ENCODE measurements at regions not wholly inside any gene's neighbourhood (a gene's known extent, or its start where the extent isn't known, plus 50 kb on each side); places are given as distances from the start of the nearest gene placed in this dataset.

DNA sequence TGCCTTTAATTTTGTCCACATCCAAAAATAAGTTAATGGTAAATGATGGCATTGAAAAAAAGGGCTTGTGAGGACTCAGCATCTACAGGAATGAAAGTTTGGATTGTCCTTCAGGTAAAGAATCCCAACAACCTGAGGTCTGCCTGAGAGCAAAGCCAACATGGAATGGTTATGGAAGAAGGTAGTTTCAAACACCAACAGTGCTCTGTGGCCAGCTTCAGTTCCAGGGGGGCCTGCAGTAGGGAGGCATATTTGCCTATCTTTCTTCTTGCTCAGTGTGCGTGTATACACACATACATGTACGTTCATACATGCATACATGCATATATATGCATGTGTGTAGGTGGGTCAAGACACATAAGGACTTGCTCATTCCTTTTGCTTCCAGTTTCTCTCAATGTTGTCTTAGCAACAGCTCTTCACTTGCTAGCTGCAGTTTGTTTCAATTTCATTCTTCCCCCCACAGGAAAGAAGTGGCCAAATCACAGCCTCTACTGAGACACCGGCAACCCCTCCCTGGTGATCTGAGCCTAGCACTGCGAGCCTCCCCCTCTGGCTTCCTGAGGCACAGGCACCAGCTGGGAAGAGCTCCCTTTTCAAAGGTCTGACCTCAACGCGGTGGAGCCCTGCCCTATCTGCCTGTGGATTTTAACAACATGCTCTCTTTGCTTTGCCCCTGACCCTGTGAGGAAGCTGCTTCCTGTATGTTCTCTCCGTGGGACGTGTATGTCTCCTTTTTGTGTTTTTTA, 146.2 kb downstream of the KLF13 start:
- no peak overlapping the region for H3K27ac ChIP-seq (ENCODE audit: low read depth, low read length)
- no peak for DNase-seq (ENCODE audit: low read depth, low spot score)
- no peak for TF ChIP-seq CTCF (IDR thresholded peaks at IDR 0.05; ENCODE audit: low read depth, low read length)
- no peak overlapping the region for H3K4me3 ChIP-seq (ENCODE audit: low read depth, low read length)
- POLR2A ChIA-PET: interaction anchor here (1.4 to 1.9 kb wide), 3 partner anchors 15 to 30 kb away, joined by 4 to 6 read pairs (median 5); no protein-coding TSS in a partner anchor
- H3K27me3 ChIP-seq (ENCODE audit: control insufficient read depth, insufficient read depth, low read length): no peaks in the 10 kb centered on the region
- CTCF ChIA-PET: interaction anchor here (0.8 to 6.7 kb wide), 3 partner anchors 16 to 272 kb away, joined by 3 to 58 read pairs (median 6); no protein-coding TSS in a partner anchor
- H3K9me3 ChIP-seq (ENCODE audit: control insufficient read depth, insufficient read depth, low read length): no peaks in the 10 kb centered on the region; the same call in 1 of the 2 replicates

DNA sequence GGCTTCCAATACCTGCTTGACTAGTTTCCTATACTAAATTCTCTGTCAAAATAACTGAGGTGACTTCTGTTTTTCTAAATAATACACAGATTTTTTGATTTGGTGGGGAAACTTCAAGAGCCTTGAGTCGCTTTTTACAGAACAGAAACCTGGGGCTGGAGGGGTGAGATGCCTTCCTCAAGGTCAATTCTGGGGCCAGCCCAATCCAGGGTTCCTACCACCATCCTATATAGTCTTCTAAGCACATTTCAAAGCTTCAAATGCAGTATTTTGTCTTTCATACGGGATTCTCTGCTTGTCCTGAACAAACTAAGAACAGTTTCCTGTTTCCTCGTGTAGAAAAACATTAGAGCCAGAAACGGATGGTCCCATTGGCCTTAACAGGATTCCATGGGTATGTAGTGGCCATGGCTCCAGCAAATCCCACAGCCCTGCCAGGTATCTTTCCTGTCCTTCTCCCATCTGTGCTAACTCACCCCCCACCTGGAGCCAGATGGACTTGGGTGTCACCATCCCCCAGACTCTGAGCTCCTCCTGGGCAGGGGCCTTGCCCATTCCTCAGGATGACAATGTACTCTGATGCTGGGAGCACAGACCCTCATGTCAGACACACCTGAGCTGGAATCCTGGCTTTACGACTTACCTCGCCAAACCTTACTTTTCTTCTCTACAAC, 146.9 kb downstream of the KLF13 start:
- TF ChIP-seq CTCF (IDR thresholded peaks at IDR 0.05; ENCODE audit: low read depth, low read length): no peak
- ChIA-PET POLR2A (interaction anchor here (1.7 kb wide), 1 partner anchor 15 kb away, joined by 6 read pairs; no protein-coding TSS in a partner anchor), CTCF (interaction anchor here (6.7 kb wide), 1 partner anchor 16 kb away, joined by 58 read pairs; no protein-coding TSS in a partner anchor)
- no peaks in the 10 kb centered on the region for H3K27me3 ChIP-seq (ENCODE audit: control insufficient read depth, insufficient read depth, low read length)
- H3K27ac ChIP-seq (ENCODE audit: low read depth, low read length): no peak overlapping the region
- no peak overlapping the region for H3K4me3 ChIP-seq (ENCODE audit: low read depth, low read length)
- H3K9me3 ChIP-seq (ENCODE audit: control insufficient read depth, insufficient read depth, low read length): no peaks in the 10 kb centered on the region; the same call in 1 of the 2 replicates
- DNase-seq (ENCODE audit: low read depth, low spot score): no peak

GRCh38 chr15:31474059-31474868, 147.6 kb downstream of the KLF13 start:
- no peak overlapping the region for H3K4me3 ChIP-seq (ENCODE audit: low read depth, low read length)
- H3K27me3 ChIP-seq (ENCODE audit: control insufficient read depth, insufficient read depth, low read length): peaks cover 4% of the 10 kb centered on the region
- no peak overlapping the region for H3K27ac ChIP-seq (ENCODE audit: low read depth, low read length)
- no peak for DNase-seq (ENCODE audit: low read depth, low spot score)
- POLR2A ChIA-PET: no interaction called here
- H3K9me3 ChIP-seq (ENCODE audit: control insufficient read depth, insufficient read depth, low read length): no peaks in the 10 kb centered on the region; the same call in 1 of the 2 replicates
- TF ChIP-seq CTCF (IDR thresholded peaks at IDR 0.05; ENCODE audit: low read depth, low read length): no peak
- CTCF ChIA-PET: interaction anchor here (0.6 to 6.7 kb wide), 3 partner anchors 15 to 39 kb away, joined by 3 to 58 read pairs (median 7); no protein-coding TSS in a partner anchor

- TF ChIP-seq CTCF (IDR thresholded peaks at IDR 0.05; ENCODE audit: low read depth, low read length): no peak
- H3K9me3 ChIP-seq (ENCODE audit: control insufficient read depth, insufficient read depth, low read length): no peaks in the 10 kb centered on the region
- DNase-seq (ENCODE audit: low read depth, low spot score): no peak
- no peak overlapping the region for H3K27ac ChIP-seq (ENCODE audit: low read depth, low read length)
- no peak overlapping the region for H3K4me3 ChIP-seq (ENCODE audit: low read depth, low read length)
- peaks cover 11% of the 10 kb centered on the region for H3K27me3 ChIP-seq (ENCODE audit: control insufficient read depth, insufficient read depth, low read length)
- ChIA-PET POLR2A (no interaction called here), CTCF (interaction anchor here (4.7 kb wide), 1 partner anchor 12 kb away, joined by 34 read pairs; no protein-coding TSS in a partner anchor)
These were observed 149.7 kb downstream of the KLF13 start for GRCh38 chr15:31476236-31476810.
